Kidney glomerular epithelial cell (primary cell): ENCODE measurements at regions not wholly inside any gene's neighbourhood (a gene's known extent, or its start where the extent isn't known, plus 50 kb on each side); places are given as distances from the start of the nearest gene placed in this dataset.

ENCODE experiments used
- DNase-seq: peaks from one replicate; lab custom pipeline; 2025; lab: John Stamatoyannopoulos, UW

- no peak for DNase-seq
Observed at GRCh38 chr16:8374586-8375231, 215.6 kb downstream of the TMEM114 start.

- no peak for DNase-seq
Observed at GRCh38 chr16:8373676-8374431, 216.5 kb downstream of the TMEM114 start.

- DNase-seq: no peak
Observed at GRCh38 chr16:8372141-8372540, 218.2 kb downstream of the TMEM114 start.

GRCh38 chr16:8370374-8371270 lies 219.7 kb downstream of the TMEM114 start:
- peak; percentile 7 for DNase-seq

- no peak for DNase-seq
Observed at GRCh38 chr16:8358937-8359336, 231.4 kb downstream of the TMEM114 start.

- DNase-seq: no peak
Observed at GRCh38 chr16:8355675-8356074, 234.6 kb downstream of the TMEM114 start.

- DNase-seq: no peak
Observed at GRCh38 chr16:8346294-8346693, 244.0 kb downstream of the TMEM114 start.

- no peak for DNase-seq
Observed at GRCh38 chr16:8342276-8342675, 248.0 kb downstream of the TMEM114 start.

- DNase-seq: no peak
Observed at GRCh38 chr16:8330761-8331160, 259.6 kb downstream of the TMEM114 start.

GRCh38 chr16:8326232-8326631 lies 264.1 kb downstream of the TMEM114 start:
- DNase-seq: no peak

GRCh38 chr16:8323153-8323552 lies 267.2 kb downstream of the TMEM114 start:
- no peak for DNase-seq

- no peak for DNase-seq
Observed at GRCh38 chr16:8320131-8320530, 270.2 kb downstream of the TMEM114 start.

GRCh38 chr16:8310816-8311215 lies 279.5 kb downstream of the TMEM114 start:
- DNase-seq: no peak

GRCh38 chr16:8310323-8310722 lies 280.0 kb downstream of the TMEM114 start:
- no peak for DNase-seq

GRCh38 chr16:8305201-8305600 lies 285.1 kb downstream of the TMEM114 start:
- no peak for DNase-seq

- no peak for DNase-seq
Observed at GRCh38 chr16:8299635-8300034, 290.7 kb downstream of the TMEM114 start.

- DNase-seq: no peak
Observed at GRCh38 chr16:8295513-8296237, 294.6 kb downstream of the TMEM114 start.

GRCh38 chr16:8293413-8293812 lies 296.9 kb downstream of the TMEM114 start:
- DNase-seq: no peak

- no peak for DNase-seq
Observed at GRCh38 chr16:8292271-8292670, 298.0 kb downstream of the TMEM114 start.

GRCh38 chr16:8286348-8286747 lies 304.0 kb downstream of the TMEM114 start:
- no peak for DNase-seq

- DNase-seq: no peak
Observed at GRCh38 chr16:8283195-8283594, 307.1 kb downstream of the TMEM114 start.

- DNase-seq: no peak
Observed at GRCh38 chr16:8278031-8278580, 312.2 kb downstream of the TMEM114 start.
